ENCODE measurements at regions not wholly inside any gene's neighbourhood (a gene's known extent, or its start where the extent isn't known, plus 50 kb on each side); places are given as distances from the start of the nearest gene placed in this dataset.

DNA sequence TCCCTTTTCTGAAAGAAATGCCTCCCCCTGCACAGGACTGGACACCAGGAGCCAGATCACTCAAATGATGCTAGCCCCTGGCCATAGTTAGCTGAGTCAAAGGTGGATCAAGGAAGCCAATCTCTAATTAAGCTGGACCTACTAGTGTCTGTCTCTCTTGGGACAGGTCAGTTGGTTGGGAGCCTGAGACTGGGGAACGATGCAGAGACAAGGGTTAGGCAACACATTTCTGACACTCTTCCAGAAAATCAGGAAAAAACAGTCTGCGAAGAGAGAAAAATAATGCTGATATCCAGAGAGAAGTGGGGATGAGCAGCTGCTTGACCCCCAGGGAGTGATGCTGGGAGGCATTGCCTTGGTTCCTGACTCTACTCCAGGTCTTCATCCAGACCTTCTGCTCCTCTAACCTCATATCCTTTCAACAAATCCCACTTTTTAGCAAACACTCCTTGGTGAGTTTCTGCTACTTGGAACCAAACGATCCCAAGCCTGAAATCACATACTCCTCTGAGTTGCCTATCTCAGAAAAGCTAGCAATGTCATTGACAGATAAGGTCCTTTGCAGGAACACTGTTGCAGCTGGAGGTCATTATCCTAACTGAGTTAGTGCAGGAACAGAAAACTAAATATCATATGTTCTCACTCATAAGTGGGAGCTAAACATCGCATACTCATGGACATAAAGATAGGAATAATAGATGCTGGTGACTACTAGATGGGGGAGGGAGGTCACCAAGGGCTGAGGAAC, 369.7 kb downstream of the COG6 start:
- TF ChIP-seq CTCF (IDR thresholded peaks at IDR 0.05; ENCODE audit: insufficient read depth, low read length, poor library complexity, severe bottlenecking) (no peak), EZH2phosphoT487 (conservative IDR thresholded peaks at IDR 0.05; ENCODE audit: low read length) (no peak)

Measured in SU-DHL-6 (cell line).